ENCODE measurements at regions not wholly inside any gene's neighbourhood (a gene's known extent, or its start where the extent isn't known, plus 50 kb on each side); places are given as distances from the start of the nearest gene placed in this dataset.
A peak's percentile ranks its signal among the peaks of the same experiment; 100 is the strongest.

- no peak for DNase-seq (ENCODE audit: low spot score)
Measured at GRCh38 chr15:25965326-25965725, 102.2 kb upstream of the ATP10A start.

GRCh38 chr15:25960273-25960672 lies 97.1 kb upstream of the ATP10A start:
- no peak for DNase-seq (ENCODE audit: low spot score)

GRCh38 chr15:25959100-25959499 lies 96.0 kb upstream of the ATP10A start:
- DNase-seq (ENCODE audit: low spot score), result no peak

- no peak for DNase-seq (ENCODE audit: low spot score)
Measured at GRCh38 chr15:25955628-25956027, 92.5 kb upstream of the ATP10A start.

- no peak for DNase-seq (ENCODE audit: low spot score)
Measured at GRCh38 chr15:25954398-25954797, 91.3 kb upstream of the ATP10A start.

- no peak for DNase-seq (ENCODE audit: low spot score)
Measured at GRCh38 chr15:25950014-25950413, 86.9 kb upstream of the ATP10A start.

- DNase-seq (ENCODE audit: low spot score), result no peak
Measured at GRCh38 chr15:25947323-25948314, 84.5 kb upstream of the ATP10A start.

GRCh38 chr15:25946241-25946805 lies 83.2 kb upstream of the ATP10A start:
- no peak for DNase-seq (ENCODE audit: low spot score)

GRCh38 chr15:25944386-25944785 lies 81.3 kb upstream of the ATP10A start:
- DNase-seq (ENCODE audit: low spot score), result no peak

GRCh38 chr15:25943831-25944230 lies 80.7 kb upstream of the ATP10A start:
- DNase-seq (ENCODE audit: low spot score), result no peak

- DNase-seq (ENCODE audit: low spot score), result no peak
Measured at GRCh38 chr15:25939122-25939521, 76.0 kb upstream of the ATP10A start.

- DNase-seq (ENCODE audit: low spot score), result no peak
Measured at GRCh38 chr15:25937796-25938195, 74.7 kb upstream of the ATP10A start.

- DNase-seq (ENCODE audit: low spot score), result no peak
Measured at GRCh38 chr15:25936004-25936403, 72.9 kb upstream of the ATP10A start.

- DNase-seq (ENCODE audit: low spot score), result peak; percentile 39
Measured at GRCh38 chr15:25933456-25934158, 70.5 kb upstream of the ATP10A start.

- DNase-seq (ENCODE audit: low spot score), result no peak
Measured at GRCh38 chr15:25932696-25933095, 69.6 kb upstream of the ATP10A start.

GRCh38 chr15:25931851-25932250 lies 68.7 kb upstream of the ATP10A start:
- no peak for DNase-seq (ENCODE audit: low spot score)

GRCh38 chr15:25930931-25931330 lies 67.8 kb upstream of the ATP10A start:
- no peak for DNase-seq (ENCODE audit: low spot score)

All from H4 (cell line).